Activated naive CD8-positive, alpha-beta T cell treated with anti-CD3 and anti-CD28 coated beads, Interleukin-2, amount 50 U/mL, for 24 hours (primary cell): ENCODE measurements at regions not wholly inside any gene's neighbourhood (a gene's known extent, or its start where the extent isn't known, plus 50 kb on each side); places are given as distances from the start of the nearest gene placed in this dataset.
"Not testable (repeated sequence)": the region's sequence is repeated elsewhere in the genome, so short reads cannot be mapped to it uniquely, and the experiment has no call there.

Experiments
- ATAC-seq: fragments of 150-1000 bp; cut with Tn5 transposase; one replicate; pipeline ENCODE4 v1.10.0; 2021
- DNase-seq: peaks from one replicate; pipeline ENCODE4 v3.0.0; 2021
- H3K27ac Mint-ChIP-seq: one replicate; pipeline ENCODE4 v1.8.0; 2021; ENCODE audit warnings: mild to moderate bottlenecking, mixed read lengths
- H3K27me3 Mint-ChIP-seq: one replicate; pipeline ENCODE4 v1.8.0; 2021; ENCODE audit warnings: mixed read lengths
- H3K36me3 Mint-ChIP-seq: one replicate; pipeline ENCODE4 v1.8.0; 2021; ENCODE audit warnings: low read depth, mixed read lengths
- H3K4me1 Mint-ChIP-seq: one replicate; pipeline ENCODE4 v1.8.0; 2021; ENCODE audit warnings: mixed read lengths
- H3K4me3 Mint-ChIP-seq: one replicate; pipeline ENCODE4 v1.8.0; 2021; ENCODE audit warnings: mild to moderate bottlenecking, moderate library complexity, mixed read lengths
- H3K9me3 Mint-ChIP-seq: one replicate; pipeline ENCODE4 v1.8.0; 2021; ENCODE audit warnings: mixed read lengths

DNA sequence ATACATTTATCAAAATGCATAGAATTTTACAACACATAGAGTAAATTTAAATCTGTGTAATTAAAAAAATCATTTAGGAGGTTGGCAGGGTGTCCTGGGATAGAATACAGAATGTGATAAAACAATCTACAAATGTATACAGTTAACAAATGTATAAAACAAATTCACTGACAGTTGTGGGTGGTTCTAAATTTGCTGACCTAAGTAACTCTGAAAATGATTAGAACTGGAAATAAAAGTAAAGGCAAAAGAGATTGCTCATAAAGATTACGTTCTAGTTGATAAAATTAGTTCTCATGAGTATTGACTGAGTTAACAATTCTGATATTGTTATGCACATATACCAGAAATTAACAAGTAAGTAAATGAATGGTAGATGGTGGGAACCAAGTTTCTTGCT is 1827.3 kb upstream of the FLRT2 start:
- no peak for DNase-seq
- H3K27ac Mint-ChIP-seq, result no peak overlapping the region
- no peaks in the 10 kb centered on the region for H3K27me3 Mint-ChIP-seq
- peaks cover 7% of the 10 kb centered on the region for H3K9me3 Mint-ChIP-seq
- no peaks in the 10 kb centered on the region for H3K4me1 Mint-ChIP-seq
- no peaks in the 10 kb centered on the region for H3K36me3 Mint-ChIP-seq
- no peak overlapping the region for H3K4me3 Mint-ChIP-seq
- no peak for ATAC-seq

DNA sequence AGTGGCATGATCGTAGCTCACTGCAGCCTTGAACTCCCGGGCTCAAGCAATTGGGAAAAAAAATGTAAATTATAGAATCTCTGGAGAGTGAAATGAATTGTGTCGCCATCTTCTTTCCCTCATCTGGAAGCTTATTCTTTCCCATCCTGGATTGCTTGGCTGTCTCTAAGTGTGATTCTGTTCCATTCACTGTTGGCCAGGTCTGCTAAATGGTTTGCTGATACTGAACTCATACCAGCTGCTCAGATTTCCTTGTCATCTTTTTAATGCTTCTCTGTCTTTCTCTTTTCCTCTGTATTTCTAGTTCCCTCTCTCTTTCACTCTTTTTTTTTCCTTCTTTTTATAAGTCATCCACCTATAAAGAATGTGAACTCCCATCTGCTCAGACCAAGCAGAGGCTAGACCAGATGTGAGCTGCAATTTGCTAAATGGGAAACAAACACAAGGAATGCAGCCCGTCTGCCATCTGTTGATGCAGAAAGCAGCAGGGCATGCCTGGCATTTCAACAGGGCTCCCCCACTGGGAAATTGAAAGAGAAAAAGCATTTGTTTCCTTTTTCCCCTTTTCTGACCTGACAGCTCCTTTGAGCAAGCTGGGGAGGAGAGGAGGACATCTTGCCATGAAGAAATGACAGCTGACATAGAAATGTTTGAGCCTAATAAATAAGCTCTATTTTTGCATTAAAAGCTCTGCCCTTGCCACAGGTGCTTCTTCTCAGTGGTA is 1823.6 kb upstream of the FLRT2 start:
- Mint-ChIP-seq H3K4me1 (no peaks in the 10 kb centered on the region), H3K4me3 (no peak overlapping the region), H3K9me3 (peaks cover 12% of the 10 kb centered on the region), H3K36me3 (no peaks in the 10 kb centered on the region), H3K27ac (no peak overlapping the region), H3K27me3 (no peaks in the 10 kb centered on the region)
- ATAC-seq (no peak), DNase-seq (no peak)

DNA sequence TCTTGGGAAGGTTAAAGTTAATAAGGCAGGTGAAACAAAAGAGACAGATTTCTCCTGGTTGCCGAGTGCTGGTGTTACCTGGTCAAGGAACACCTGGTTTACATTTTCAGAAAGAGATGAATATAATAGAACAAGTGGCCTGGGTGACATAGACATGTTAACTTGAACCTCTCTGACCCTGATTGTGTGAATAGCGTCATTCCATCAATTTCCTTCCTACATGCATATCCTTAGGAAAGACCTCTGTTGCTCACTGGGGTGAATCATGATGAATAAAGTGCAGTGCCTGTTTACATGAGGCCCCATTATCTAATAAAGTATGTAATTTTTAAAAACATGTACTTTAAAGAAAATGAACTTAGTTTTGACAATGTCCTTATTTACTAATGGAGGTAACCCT is 1822.9 kb upstream of the FLRT2 start:
- Mint-ChIP-seq H3K4me1 (no peaks in the 10 kb centered on the region), H3K36me3 (no peaks in the 10 kb centered on the region), H3K4me3 (no peak overlapping the region), H3K9me3 (peaks cover 12% of the 10 kb centered on the region), H3K27me3 (no peaks in the 10 kb centered on the region), H3K27ac (no peak overlapping the region)
- no peak for ATAC-seq
- DNase-seq, result no peak

DNA sequence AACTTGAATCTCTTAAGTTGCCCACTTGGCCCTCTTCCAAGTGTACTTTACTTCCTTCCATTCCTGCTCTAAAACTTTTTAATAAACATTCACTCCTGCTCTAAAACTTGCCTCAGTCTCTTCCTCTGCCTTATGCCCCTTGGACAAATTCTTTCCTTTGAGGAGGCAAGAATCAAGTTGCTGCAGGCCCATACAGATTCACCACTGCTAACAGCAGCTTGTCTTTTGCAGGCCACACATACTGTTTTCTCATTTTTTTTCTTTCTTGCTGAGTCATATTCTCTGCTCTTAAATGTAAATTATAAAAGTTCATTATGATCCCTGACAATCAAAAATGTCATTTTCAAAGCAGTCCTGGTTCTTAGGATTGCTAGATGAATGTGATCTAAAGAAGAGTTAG is 1820.8 kb upstream of the FLRT2 start:
- no peak for ATAC-seq
- no peak overlapping the region for H3K4me3 Mint-ChIP-seq
- peaks cover 11% of the 10 kb centered on the region for H3K9me3 Mint-ChIP-seq
- no peaks in the 10 kb centered on the region for H3K27me3 Mint-ChIP-seq
- no peak overlapping the region for H3K27ac Mint-ChIP-seq
- H3K4me1 Mint-ChIP-seq, result no peaks in the 10 kb centered on the region
- H3K36me3 Mint-ChIP-seq, result no peaks in the 10 kb centered on the region
- no peak for DNase-seq

DNA sequence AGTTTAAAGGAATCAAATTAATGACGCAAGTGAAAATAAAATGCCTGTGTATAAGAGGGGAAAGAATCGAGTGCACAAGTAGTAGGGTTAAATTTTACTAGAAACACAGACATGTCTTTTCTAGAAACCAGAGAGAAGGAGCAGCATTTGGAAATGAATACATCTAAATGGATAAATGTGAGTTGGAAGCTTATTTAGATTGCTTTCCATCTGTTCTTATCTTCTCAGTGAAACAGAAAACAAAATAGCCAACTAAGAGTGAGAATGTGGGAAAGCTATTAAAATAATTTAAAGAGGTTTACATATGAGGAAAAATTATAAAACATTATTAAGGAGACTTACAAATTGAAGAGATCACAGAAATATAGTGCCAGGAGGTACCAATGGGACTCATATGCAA is 1818.9 kb upstream of the FLRT2 start:
- no peak for DNase-seq
- no peak for ATAC-seq
- H3K27me3 Mint-ChIP-seq, result no peaks in the 10 kb centered on the region
- H3K27ac Mint-ChIP-seq, result no peak overlapping the region
- no peaks in the 10 kb centered on the region for H3K4me1 Mint-ChIP-seq
- H3K4me3 Mint-ChIP-seq, result no peak overlapping the region
- no peaks in the 10 kb centered on the region for H3K36me3 Mint-ChIP-seq
- H3K9me3 Mint-ChIP-seq, result peaks cover 13% of the 10 kb centered on the region

DNA sequence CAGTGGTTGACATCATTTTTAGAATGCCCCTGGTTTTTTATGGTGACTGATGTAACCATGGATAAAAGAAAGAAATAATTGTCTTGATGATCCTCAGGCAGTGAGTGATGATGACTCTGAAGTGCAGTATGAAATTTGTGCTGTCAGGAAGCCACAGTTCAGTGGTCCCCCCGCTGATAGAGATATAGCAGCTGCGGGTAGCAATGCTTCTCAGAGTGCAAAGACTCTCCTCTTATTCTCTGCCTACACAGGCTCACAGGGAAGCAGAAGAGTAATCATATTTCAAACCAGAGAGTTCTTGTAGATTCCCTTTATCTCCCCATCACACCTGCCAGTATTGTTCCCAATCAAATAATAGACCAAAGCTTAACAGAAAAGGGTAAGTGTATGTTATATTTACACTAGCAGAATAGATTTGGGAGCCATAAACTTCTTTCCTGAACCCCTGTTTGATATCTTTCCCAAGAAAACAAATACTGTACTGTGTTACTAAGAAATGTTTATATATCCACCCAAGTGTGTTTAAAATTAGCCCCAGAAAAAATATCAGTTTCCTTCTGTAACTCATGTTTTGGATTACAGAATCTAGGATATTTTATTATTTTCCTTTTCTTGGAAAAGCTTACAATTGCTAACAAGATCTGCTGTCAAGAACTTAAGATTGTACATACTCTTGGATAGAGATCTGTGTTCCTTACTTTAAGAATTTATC is 1817.4 kb upstream of the FLRT2 start:
- H3K4me3 Mint-ChIP-seq, result no peak overlapping the region
- no peak overlapping the region for H3K27ac Mint-ChIP-seq
- H3K9me3 Mint-ChIP-seq, result peaks cover 10% of the 10 kb centered on the region
- no peaks in the 10 kb centered on the region for H3K36me3 Mint-ChIP-seq
- ATAC-seq, result no peak
- no peaks in the 10 kb centered on the region for H3K27me3 Mint-ChIP-seq
- DNase-seq, result no peak
- no peaks in the 10 kb centered on the region for H3K4me1 Mint-ChIP-seq

DNA sequence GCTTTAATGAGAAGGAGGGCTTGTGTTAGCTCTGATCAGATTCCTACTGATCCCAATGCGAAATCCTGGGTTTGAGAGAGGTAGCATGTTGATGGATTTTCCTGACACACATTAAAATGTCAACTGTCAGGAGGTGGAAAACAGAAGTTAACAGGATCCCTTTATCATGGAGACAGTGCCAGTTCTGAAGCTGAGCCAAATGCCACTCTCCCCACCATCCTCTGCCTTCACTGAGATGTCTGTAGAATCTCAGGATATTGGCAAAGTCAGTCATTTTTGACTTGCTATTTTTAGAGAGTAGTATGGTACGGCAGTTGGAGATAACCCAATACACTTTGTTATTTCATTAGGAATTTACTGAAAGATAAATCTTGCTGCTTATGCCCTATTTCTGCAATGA is 1816.2 kb upstream of the FLRT2 start:
- Mint-ChIP-seq H3K9me3 (peaks cover 7% of the 10 kb centered on the region), H3K4me1 (no peaks in the 10 kb centered on the region), H3K36me3 (no peaks in the 10 kb centered on the region), H3K4me3 (no peak overlapping the region), H3K27ac (no peak overlapping the region), H3K27me3 (no peaks in the 10 kb centered on the region)
- ATAC-seq, result no peak
- no peak for DNase-seq

DNA sequence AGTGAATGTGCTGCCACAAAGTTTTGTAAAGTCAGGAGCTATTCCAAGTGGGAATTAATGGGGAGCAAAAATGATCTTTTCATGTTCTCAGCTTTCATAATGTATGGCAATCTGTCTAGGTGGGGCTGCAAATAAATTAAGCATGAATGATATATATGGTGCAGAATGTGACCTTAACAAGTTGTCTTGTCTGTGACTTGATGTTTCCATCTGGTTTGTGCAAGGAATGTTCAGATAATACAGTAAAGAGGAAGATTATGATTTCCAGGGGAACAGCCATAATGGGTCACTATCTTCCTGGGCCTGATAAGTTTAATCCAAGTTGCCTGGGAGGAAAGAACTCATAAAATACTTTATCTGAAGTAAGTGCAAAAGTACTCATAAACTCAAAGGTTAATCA is 1815.8 kb upstream of the FLRT2 start:
- H3K27ac Mint-ChIP-seq, result no peak overlapping the region
- H3K4me1 Mint-ChIP-seq, result no peaks in the 10 kb centered on the region
- DNase-seq (no peak), ATAC-seq (no peak)
- H3K36me3 Mint-ChIP-seq, result no peaks in the 10 kb centered on the region
- peaks cover 5% of the 10 kb centered on the region for H3K9me3 Mint-ChIP-seq
- H3K4me3 Mint-ChIP-seq, result no peak overlapping the region
- H3K27me3 Mint-ChIP-seq, result no peaks in the 10 kb centered on the region

DNA sequence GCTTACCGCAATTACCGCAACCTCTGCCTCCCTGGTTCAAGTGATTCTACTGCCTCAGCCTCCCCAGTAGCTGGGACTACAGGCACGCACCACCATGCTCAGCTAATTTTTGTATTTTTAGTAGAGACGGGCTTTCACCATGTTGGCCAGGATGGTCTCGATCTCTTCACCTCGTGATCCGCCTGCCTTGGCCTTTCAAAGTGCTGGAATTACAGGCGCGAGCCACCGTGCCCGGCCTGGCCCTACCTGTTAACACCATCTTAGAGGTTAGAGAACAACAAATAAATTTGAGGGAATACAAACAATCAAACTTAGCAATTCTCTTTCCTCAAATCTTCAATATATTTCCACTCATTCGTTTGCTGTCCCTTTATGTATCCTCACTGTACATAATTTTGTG is 1810.5 kb upstream of the FLRT2 start:
- not testable (repeated sequence) for H3K36me3 Mint-ChIP-seq, H3K9me3 Mint-ChIP-seq, H3K4me1 Mint-ChIP-seq, H3K4me3 Mint-ChIP-seq, H3K27me3 Mint-ChIP-seq, ATAC-seq, DNase-seq, H3K27ac Mint-ChIP-seq

DNA sequence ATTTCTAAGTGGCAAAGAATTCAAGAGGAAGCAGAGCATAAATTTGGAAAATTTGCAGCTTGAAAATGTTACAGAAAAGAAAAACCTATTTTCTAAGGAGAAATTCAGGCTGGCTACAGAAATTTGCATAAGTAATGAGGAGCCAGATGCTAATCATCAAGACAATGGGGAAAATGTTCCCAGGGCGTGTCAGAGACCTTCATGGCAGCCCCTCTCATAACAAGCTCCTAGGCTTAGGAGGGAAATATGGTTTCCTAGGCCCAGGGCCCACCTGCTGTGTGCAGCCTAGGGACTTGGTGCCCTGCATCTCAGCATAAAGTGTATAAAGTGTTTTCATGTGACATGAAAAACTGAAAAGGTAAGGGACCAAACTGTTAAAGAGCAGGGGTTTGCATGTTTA is 1796.3 kb upstream of the FLRT2 start:
- Mint-ChIP-seq H3K36me3 (no peaks in the 10 kb centered on the region), H3K4me1 (no peaks in the 10 kb centered on the region), H3K4me3 (no peak overlapping the region), H3K27me3 (no peaks in the 10 kb centered on the region), H3K9me3 (peaks cover 33% of the 10 kb centered on the region), H3K27ac (no peak overlapping the region)
- DNase-seq (no peak), ATAC-seq (no peak)

DNA sequence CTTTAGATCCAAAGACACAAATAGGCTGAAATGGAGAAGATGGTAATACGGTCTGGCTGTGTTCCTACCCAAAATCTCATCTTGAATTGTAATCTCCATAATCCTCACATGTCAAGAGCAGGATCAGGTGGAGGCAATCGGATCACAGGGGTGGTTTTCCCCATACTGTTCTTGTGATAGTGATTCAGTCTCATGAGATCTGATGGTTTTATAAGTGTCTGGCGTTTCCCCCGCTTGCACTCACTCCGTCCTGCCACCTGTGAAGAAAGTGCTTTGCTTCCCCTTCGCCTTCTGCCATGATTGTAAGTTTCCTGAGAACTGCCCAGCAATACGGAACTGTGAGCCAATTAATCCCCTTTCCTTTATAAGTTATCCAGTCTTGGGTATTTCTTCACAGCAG is 1795.5 kb upstream of the FLRT2 start:
- DNase-seq, result no peak
- H3K36me3 Mint-ChIP-seq, result no peaks in the 10 kb centered on the region
- no peak for ATAC-seq
- H3K4me1 Mint-ChIP-seq, result no peaks in the 10 kb centered on the region
- no peaks in the 10 kb centered on the region for H3K27me3 Mint-ChIP-seq
- H3K27ac Mint-ChIP-seq, result no peak overlapping the region
- H3K4me3 Mint-ChIP-seq, result no peak overlapping the region
- peaks cover 32% of the 10 kb centered on the region for H3K9me3 Mint-ChIP-seq

DNA sequence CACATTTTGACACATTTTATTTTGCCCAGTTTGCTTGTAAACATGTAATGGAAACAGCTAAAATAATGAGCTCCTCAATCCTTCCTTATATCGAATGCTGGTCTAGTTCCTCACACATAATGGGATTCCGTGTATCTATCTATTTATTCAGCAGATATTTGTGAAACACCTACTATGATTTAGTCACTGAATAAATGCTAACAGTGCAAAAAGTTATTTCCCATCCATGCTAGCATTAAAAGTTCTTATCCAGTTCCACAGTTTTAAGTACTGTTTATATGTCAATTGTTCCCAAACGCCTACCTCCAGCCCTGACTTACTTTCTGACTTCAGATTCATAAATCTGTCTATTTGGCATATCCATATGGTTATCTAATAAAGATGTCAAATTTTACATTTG is 1788.7 kb upstream of the FLRT2 start:
- H3K36me3 Mint-ChIP-seq, result no peaks in the 10 kb centered on the region
- peaks cover 27% of the 10 kb centered on the region for H3K9me3 Mint-ChIP-seq
- H3K4me3 Mint-ChIP-seq, result no peak overlapping the region
- no peak overlapping the region for H3K27ac Mint-ChIP-seq
- no peak for DNase-seq
- ATAC-seq, result no peak
- no peaks in the 10 kb centered on the region for H3K4me1 Mint-ChIP-seq
- H3K27me3 Mint-ChIP-seq, result no peaks in the 10 kb centered on the region

DNA sequence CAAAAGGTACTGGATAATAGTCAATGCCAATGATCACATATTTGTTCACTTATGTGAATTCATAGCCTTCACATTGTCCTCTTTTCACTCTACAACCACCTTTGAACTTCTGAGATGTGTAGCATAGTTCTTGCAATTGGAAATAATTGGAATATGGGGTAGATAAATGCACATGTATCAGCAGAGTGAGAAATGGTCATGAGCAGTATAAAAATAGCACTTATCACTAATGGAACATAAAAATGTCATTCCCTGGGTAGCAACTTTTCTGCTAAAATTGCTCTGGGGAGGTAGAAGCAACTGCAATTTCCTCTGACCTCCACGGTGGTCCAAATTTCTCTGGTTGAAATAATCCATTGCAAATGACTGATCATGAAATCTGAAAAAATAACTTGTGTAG is 1785.7 kb upstream of the FLRT2 start:
- no peak for DNase-seq
- H3K27me3 Mint-ChIP-seq, result no peaks in the 10 kb centered on the region
- no peak overlapping the region for H3K4me3 Mint-ChIP-seq
- ATAC-seq, result no peak
- H3K27ac Mint-ChIP-seq, result no peak overlapping the region
- H3K4me1 Mint-ChIP-seq, result no peaks in the 10 kb centered on the region
- no peaks in the 10 kb centered on the region for H3K36me3 Mint-ChIP-seq
- H3K9me3 Mint-ChIP-seq, result peaks cover 22% of the 10 kb centered on the region

DNA sequence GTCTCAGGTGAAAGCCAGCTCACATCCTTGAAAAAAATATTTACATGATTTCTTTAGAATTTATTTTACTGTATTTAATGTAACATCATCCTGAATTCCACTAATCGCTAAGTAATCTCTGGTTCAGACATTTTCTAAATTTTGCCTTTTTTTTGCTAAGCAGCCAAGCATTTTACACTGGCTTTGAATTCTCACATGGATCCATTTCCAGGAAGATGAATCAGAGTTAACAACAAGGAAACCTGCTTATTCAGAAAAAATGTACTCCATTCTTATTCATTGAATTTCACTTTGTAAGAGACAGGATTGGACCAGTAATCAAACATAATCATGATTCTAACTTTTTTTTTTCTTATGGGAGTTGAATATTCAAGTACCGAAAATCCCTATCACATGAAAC is 1785.1 kb upstream of the FLRT2 start:
- Mint-ChIP-seq H3K27me3 (no peaks in the 10 kb centered on the region), H3K27ac (no peak overlapping the region), H3K36me3 (no peaks in the 10 kb centered on the region), H3K4me3 (no peak overlapping the region), H3K9me3 (peaks cover 22% of the 10 kb centered on the region), H3K4me1 (no peaks in the 10 kb centered on the region)
- no peak for DNase-seq
- no peak for ATAC-seq

DNA sequence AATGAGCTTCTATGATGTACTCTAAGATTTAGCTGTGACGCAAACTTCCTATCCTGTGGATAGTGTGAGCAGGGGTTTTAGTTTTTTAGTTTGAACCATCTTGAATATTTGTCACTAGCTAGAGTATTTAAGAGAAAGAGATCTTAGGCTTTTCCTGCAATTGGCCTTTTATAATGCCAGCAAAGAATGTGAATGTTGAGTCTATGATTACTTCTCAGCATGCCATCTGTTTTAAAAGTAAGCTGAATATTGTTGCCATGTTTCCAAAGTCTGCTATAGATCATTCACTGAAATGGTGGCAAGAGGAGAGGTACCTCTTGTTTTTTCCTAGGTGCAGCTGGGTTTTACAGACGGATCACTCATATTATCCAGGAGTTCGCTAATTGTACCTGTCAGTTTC is 1783.6 kb upstream of the FLRT2 start:
- ATAC-seq, result no peak
- Mint-ChIP-seq H3K27ac (no peak overlapping the region), H3K9me3 (peaks cover 14% of the 10 kb centered on the region)

More for the DNA sequence above, 1783.6 kb upstream of the FLRT2 start:
- Mint-ChIP-seq H3K4me1 (no peaks in the 10 kb centered on the region), H3K4me3 (no peak overlapping the region), H3K27me3 (no peaks in the 10 kb centered on the region), H3K36me3 (no peaks in the 10 kb centered on the region)
- no peak for DNase-seq
